AG04450 (cell line): ENCODE measurements at regions not wholly inside any gene's neighbourhood (a gene's known extent, or its start where the extent isn't known, plus 50 kb on each side); places are given as distances from the start of the nearest gene placed in this dataset.

ENCODE experiments used
- CTCF ChIA-PET: fragments of 300-600, 350-600 bp; formaldehyde crosslinking; extraction: SDS; loops from one replicate; lab custom pipeline; 2022; ENCODE audit warnings: antibody characterized with exemption, inconsistent platforms; lab: Charles Lee
- POLR2A ChIA-PET: fragments of 350-600 bp; formaldehyde crosslinking; extraction: SDS; loops from one replicate; lab custom pipeline; 2021; ENCODE audit warnings: antibody characterized with exemption, inconsistent platforms; lab: Yijun Ruan, JAX
- DNase-seq: peaks from one replicate; pipeline ENCODE4 v3.0.0-alpha.2; 2011; ENCODE audit warnings: low read depth, low spot score
- H3K27ac ChIP-seq: one replicate; pipeline ENCODE4 v1.5.1; 2012; ENCODE audit warnings: low read depth, low read length, control low read depth
- H3K27me3 ChIP-seq: one replicate; pipeline ENCODE4 v1.6.0; 2012; ENCODE audit warnings: low read length; ENCODE audit not compliant: control insufficient read depth, insufficient read depth
- H3K4me3 ChIP-seq: 2 replicates; pipeline ENCODE4 v1.5.1; 2011; ENCODE audit warnings: mild to moderate bottlenecking, low read depth, low read length, control low read depth
- H3K9me3 ChIP-seq: 2 replicates; pipeline ENCODE4 v1.5.1; 2012; ENCODE audit warnings: low read length; ENCODE audit not compliant: control insufficient read depth, insufficient read depth
- TF ChIP-seq, protein P1 (sequence below): IDR thresholded peaks from 2 replicates; pipeline ENCODE4 v1.5.1; 2011; ENCODE audit warnings: low read depth, low read length, control low read depth, inconsistent platforms

DNA sequence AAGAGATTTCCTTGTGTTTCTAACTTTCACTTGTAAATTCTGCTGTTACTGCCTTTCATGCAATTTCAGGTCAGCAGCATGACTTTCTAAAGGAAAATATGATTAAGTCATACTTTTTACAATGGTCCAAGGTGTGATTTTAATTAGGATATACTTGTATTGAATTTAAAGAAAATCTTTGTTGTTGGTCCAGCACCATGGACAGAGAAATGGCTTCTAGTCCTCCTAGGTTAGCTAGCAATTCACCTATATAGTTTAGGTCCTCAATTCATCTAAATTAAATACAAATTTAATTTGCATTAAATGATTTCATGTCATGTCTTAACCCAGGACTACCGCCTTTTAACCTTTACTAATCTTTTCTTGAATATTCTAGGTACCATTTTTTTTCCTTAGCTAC lies 304.9 kb upstream of the RPS6KA3 start:
- H3K4me3 ChIP-seq, result no peak overlapping the region
- ChIA-PET CTCF (no interaction called here), POLR2A (no interaction called here)
- H3K27me3 ChIP-seq, result no peaks in the 10 kb centered on the region
- TF ChIP-seq, protein P1, sequence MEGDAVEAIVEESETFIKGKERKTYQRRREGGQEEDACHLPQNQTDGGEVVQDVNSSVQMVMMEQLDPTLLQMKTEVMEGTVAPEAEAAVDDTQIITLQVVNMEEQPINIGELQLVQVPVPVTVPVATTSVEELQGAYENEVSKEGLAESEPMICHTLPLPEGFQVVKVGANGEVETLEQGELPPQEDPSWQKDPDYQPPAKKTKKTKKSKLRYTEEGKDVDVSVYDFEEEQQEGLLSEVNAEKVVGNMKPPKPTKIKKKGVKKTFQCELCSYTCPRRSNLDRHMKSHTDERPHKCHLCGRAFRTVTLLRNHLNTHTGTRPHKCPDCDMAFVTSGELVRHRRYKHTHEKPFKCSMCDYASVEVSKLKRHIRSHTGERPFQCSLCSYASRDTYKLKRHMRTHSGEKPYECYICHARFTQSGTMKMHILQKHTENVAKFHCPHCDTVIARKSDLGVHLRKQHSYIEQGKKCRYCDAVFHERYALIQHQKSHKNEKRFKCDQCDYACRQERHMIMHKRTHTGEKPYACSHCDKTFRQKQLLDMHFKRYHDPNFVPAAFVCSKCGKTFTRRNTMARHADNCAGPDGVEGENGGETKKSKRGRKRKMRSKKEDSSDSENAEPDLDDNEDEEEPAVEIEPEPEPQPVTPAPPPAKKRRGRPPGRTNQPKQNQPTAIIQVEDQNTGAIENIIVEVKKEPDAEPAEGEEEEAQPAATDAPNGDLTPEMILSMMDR, result no peak
- H3K27ac ChIP-seq, result no peak overlapping the region
- H3K9me3 ChIP-seq, result no peaks in the 10 kb centered on the region
- no peak for DNase-seq

DNA sequence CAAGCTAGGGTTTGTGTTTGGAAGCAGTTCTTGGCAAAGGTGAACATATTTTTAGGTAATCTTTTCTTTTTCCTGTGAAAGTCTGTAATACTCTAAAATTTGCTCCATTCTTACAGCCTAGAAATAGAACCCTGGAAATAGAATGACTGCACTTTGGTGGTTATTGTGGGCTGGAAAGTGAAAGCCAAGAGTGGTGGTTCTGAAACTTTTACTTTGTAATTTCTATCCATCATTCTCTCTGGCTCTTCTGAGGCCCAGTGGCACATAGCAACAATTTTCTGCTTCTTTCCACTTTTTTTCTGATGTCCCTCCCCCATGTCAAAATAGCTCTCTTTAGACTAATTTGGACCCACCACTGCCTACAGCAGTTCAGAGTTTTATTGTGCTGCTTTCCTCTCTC lies 300.4 kb upstream of the RPS6KA3 start:
- H3K27me3 ChIP-seq, result no peaks in the 10 kb centered on the region
- no peak overlapping the region for H3K4me3 ChIP-seq
- POLR2A ChIA-PET, result no interaction called here
- H3K27ac ChIP-seq, result no peak overlapping the region
- CTCF ChIA-PET, result no interaction called here
- TF ChIP-seq, protein P1, result no peak
- H3K9me3 ChIP-seq, result no peaks in the 10 kb centered on the region
- no peak for DNase-seq

DNA sequence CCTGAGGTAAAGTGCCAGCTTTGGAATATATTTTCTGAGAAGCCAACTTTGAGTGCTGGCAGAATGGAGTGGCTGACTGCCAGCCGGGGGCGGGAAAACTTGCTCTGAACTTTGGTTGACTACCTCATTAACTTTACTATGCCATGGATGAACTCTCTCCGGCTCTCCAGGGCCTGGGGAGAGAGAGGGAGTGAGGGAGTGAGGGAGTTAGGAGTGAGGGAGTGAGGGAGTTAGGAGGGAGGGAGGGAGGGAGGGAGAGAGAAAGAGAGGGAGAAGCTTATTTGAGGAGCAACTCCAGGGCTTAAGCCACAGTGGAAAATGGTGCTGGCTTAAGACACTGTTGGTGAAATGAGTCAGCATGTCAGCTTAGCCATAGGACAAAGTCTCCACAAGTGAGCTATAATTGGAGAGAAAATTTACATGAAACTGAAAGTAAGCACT lies 280.9 kb upstream of the RPS6KA3 start:
- H3K9me3 ChIP-seq, result no peaks in the 10 kb centered on the region
- TF ChIP-seq, protein P1, result no peak
- no peak for DNase-seq
- ChIA-PET CTCF (interaction anchor here (1.1 kb wide), 1 partner anchor 17 kb away, joined by 5 read pairs; no protein-coding TSS in a partner anchor), POLR2A (no interaction called here)
- H3K4me3 ChIP-seq, result no peak overlapping the region
- H3K27ac ChIP-seq, result no peak overlapping the region
- no peaks in the 10 kb centered on the region for H3K27me3 ChIP-seq

DNA sequence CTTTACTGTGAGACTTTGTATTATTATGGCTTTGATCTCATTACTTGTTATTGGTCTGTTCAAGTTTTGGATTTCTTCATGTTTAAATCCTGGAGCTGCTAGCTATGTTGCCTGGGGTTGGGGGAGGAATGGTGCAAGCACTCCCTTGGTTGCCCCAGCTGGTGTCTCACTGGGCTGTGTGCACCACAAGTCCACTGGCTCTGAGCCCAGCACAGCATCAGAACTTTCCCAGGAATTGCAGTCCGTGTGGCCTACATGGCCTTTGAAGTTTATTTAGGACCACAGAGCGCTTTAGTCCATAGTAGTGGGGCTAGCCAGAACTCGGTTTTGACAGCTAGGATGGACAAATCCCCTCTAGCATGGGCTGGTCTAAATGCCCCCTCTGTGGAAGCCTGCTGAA lies 278.8 kb upstream of the RPS6KA3 start:
- no peak for DNase-seq
- H3K9me3 ChIP-seq, result no peaks in the 10 kb centered on the region
- no peaks in the 10 kb centered on the region for H3K27me3 ChIP-seq
- CTCF ChIA-PET, result no interaction called here
- TF ChIP-seq, protein P1, result no peak
- H3K27ac ChIP-seq, result no peak overlapping the region
- POLR2A ChIA-PET, result no interaction called here
- H3K4me3 ChIP-seq, result no peak overlapping the region

DNA sequence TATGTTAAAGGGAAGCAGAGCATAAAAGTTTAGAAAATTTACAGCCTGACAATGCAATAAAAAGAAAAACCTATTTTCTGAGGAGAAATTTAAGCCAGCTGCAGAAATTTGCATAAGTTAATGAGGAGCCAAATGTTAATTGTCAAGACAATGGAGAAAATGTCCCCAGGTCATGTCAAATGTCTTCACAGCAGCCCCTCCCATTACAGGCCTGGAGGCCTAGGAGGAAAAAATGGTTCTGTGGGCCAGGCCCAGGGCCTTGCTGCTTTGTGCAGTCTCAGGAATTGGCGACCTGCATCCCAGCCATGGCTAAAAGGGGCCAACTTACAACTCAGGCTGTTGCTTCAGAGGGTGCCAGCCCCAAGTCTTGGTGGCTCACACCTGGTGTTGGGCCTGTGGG lies 275.4 kb upstream of the RPS6KA3 start:
- TF ChIP-seq, protein P1, result no peak
- ChIA-PET CTCF (no interaction called here), POLR2A (no interaction called here)
- Histone ChIP-seq H3K27me3 (no peaks in the 10 kb centered on the region), H3K27ac (no peak overlapping the region), H3K9me3 (no peaks in the 10 kb centered on the region), H3K4me3 (no peak overlapping the region)
- no peak for DNase-seq
